ENCODE measurements at regions not wholly inside any gene's neighbourhood (a gene's known extent, or its start where the extent isn't known, plus 50 kb on each side); places are given as distances from the start of the nearest gene placed in this dataset.
"Not testable (repeated sequence)": the region's sequence is repeated elsewhere in the genome, so short reads cannot be mapped to it uniquely, and the experiment has no call there.

- DNase-seq (ENCODE audit: low read depth) = no peak
Measured at GRCh38 chr9:110093871-110094270, 114.1 kb downstream of the C9orf152 start.

DNA sequence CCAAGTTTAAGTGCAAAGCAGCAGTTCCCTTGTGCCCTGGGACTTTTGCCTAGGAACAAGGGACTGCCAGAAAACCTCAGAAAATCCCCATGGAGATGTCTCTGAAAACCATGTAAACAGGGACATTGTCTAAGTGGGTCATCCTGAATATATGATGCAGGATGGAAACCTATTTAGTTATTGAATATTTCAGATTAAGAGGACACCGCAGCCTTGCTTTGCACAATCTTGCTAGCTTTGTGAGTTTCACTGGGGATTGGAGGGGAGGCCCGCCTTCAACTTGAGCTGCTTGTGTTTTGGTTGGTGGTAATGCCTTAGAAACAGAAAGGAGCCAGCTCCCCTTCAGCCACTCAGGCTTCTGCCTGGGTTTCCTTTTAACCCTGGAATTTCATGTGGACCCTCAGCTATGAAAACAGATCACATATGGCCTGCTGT lies 112.8 kb downstream of the C9orf152 start:
- peak; percentile 58 for DNase-seq (ENCODE audit: low read depth)

- DNase-seq (ENCODE audit: low read depth) = peak; percentile 69
Measured at GRCh38 chr9:110095776-110096175, 112.2 kb downstream of the C9orf152 start.

- not testable (repeated sequence) for DNase-seq (ENCODE audit: low read depth)
Measured at GRCh38 chr9:110096674-110097073, 111.3 kb downstream of the C9orf152 start.

GRCh38 chr9:110099236-110100095 lies 108.5 kb downstream of the C9orf152 start:
- DNase-seq (ENCODE audit: low read depth) = peak; percentile 77

DNA sequence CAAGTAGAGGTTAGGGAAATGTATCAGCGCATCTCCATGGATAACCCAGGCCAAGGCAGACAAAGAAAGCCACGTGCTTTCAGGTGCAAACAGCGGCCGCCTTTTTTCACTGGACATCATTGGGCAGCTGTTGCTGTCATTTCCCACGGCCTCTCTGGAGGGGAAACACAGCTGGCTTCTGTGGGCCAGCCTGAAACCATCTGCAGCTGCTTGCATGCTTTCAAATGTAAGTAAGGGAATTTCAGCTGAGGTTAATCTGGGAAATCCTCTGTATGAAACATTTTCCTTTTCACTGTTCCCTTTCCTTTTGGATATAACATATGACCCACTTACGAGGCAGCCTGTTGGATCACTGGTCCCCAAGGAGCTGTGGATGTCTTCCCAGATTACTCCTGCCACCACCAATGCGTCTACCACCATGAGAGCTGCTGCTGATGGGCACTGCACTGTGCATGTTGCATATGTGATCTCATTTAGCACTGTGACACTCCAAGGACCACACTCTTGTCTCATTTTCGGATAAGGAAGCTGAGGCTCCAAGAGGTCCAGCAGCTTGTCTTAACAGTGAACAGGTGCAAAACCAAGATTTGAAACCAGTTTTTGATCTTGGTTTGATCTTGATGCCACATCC lies 106.3 kb downstream of the C9orf152 start:
- peak; percentile 32 for DNase-seq (ENCODE audit: low read depth)

DNA sequence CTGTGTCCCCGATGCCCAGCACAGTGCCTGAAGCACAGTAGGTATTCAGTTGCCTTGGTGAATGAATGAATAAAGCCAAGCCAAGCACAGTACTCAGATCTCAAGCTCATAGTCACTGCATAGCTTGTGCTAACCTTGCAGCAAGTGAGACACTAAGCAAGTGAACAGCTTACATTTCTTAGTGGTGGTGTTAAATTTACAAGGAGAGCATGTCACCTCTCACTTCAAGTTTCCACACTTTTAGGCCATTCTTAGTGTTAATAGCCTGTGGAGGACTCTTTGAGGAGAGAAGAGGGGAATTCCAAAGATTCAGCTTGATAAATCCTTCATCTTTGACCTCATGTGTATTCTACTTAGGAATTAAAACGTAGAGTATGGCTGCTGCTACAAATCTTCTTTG lies 104.7 kb downstream of the C9orf152 start:
- no peak for DNase-seq (ENCODE audit: low read depth)

- DNase-seq (ENCODE audit: low read depth) = no peak
Measured at GRCh38 chr9:110104261-110104809, 103.6 kb downstream of the C9orf152 start.

GRCh38 chr9:110105107-110105506 lies 102.9 kb downstream of the C9orf152 start:
- DNase-seq (ENCODE audit: low read depth) = peak; percentile 63

DNA sequence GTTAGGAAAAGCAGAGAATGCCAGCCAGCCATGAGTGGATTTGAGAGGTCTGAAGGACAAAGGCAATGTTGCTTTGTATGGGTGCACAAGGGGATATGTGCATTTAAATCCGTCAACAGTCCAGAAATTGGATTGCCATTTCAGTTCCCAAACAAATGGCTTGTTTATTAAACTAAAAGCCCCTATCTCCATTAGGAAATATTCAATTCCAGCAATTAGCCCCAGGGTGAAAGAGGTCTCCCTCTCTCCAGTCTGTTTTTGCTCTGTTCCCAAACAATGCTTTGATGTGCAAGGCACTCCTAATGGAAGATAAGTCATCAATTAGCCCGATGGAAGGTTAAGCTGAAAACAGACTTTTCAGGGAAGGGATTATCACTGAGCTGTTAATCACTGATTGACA lies 101.3 kb downstream of the C9orf152 start:
- DNase-seq (ENCODE audit: low read depth) = no peak

DNA sequence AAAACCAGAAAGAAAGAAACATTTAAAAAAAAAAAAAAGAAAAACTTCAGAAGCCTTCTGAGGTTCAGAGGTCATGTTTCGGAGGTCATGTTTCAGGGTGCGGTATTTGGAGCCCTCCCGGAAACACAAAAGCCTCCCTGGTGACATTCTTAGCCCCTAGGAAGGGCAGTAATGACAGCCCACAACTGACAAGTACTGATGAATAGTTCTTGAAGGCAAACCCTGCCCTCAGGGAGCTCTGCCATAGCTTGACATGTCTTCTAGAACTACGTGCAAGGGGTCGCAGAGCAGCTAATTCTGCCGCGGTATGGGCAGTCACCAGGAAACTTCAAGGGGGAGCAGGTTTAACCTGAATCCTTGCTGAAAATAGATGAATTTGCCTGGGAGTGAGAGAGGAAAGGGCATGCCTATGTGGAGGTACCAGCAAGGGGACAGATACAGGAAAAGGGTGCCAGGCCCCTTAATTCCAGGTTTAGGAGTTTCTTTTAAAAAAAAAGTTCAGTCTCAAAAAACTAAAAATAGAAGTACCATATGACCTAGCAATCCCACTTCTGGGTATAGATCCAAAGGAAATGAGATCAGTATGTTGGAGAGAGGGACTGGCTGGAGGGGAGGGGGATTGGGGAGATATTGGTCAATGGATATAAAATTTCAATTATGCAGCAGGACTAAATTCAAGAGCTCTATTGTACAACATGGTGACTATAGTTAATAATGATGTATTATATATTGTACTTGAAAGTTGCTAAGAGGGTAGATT lies 98.4 kb downstream of the C9orf152 start:
- peak; percentile 70 for DNase-seq (ENCODE audit: low read depth)

- no peak for DNase-seq (ENCODE audit: low read depth)
Measured at GRCh38 chr9:110110154-110110553, 97.8 kb downstream of the C9orf152 start.

DNA sequence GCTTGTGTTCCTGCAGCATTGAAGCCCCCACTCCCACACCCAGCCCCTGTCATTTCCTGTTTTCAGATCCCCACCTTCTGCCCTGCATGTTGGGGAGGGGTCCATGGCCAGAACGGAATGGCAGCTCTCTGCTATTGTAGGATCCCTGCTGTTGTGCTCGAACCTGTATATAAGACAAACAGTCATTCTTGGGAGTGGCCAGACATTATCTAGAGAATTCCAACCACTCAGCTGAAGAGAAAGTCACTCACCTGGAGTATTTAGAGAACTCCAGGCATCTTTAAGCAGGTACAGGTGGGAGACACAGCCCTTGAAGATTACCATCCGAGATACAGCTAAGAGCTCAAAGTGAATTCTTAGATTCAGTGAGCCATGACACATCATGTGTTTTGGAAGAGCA lies 96.1 kb downstream of the C9orf152 start:
- DNase-seq (ENCODE audit: low read depth) = no peak

GRCh38 chr9:110112792-110113191 lies 95.2 kb downstream of the C9orf152 start:
- no peak for DNase-seq (ENCODE audit: low read depth)

DNA sequence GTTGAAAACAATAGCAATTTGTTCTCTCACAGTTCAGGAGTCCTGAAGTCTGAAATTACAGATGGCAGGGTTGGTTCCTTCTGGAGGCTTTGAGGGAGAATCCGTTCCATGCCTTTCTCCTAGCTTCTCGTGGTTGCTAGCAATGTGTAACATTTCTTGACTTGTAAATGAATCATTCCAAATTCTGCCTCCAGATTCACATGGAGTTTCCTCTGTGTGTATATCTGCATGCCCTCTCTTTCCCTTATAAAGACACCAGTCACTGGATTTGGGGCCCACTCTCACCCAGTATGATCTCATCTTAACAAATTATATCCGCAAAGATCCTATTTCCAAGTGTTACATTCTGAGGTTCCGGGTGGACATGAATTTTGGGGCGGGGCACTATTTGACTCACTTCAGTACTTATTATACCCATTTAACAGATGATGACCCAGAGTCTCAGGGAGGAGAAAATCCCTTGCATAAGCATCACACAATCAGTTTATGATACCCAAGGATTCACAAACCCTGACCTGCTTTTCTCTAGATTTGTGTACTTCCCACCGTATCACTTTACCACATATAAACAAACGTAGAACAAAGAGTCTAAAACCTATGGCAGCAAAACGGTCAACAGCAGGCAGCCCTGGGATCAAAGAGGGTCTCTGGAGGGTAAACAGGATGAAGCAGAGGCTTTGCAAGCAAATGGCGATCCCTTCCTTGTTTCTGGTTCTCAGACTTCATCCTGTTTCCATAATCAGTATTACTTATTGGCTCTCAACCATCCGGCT lies 93.7 kb downstream of the C9orf152 start:
- DNase-seq (ENCODE audit: low read depth) = no peak

DNA sequence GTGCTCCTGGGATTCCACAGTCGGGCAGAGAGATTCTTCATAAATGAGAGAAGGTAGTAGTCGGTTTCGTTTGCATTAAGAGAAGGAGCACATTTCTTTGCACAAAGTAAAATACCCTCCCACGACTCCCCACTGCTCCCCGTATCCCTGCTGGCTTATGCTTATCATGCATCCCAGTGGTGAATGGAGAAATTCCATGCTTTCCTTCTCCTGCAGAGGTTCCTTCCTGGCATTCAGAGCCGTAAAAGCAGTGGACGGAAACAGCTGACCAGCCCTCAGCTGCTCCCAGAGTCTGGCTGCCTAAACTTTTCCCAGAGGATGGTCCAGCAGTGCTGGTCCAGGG lies 93.1 kb downstream of the C9orf152 start:
- no peak for DNase-seq (ENCODE audit: low read depth)

- peak; percentile 82 for DNase-seq (ENCODE audit: low read depth)
Measured at GRCh38 chr9:110115341-110115820, 92.6 kb downstream of the C9orf152 start.

DNA sequence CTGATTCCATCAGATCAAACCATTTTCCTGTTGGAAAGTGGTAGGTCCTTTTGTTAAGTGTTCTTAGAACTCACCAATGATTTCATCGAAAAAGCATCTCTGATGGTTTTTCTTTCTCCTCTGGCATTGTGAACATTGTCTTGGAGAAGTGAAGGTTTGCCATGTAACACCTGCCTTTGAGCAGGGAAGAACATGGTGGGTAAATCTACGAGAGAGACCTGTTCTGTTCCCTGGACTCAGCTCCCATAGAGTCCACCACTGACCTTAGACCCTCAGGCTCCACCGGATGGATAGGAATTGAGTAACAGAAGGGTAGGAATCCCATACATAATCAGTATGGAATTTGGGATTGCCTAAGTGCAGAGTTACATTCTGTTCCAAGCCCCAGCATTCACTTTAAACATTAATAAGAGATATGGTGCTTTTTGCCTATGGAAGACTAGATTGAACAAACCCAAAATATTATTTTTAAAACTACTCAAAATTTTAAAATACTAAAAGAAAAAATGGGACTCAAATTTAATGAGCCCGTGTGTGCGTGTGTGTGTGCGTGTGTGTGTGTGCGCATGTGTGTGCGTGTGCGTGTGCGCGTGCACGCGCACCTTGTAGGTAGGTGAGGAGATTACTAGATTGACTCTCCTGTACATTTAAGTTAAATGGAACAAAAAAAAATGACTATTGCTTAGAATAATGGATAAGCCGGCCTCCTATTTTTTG lies 92.0 kb downstream of the C9orf152 start:
- peak; percentile 84 for DNase-seq (ENCODE audit: low read depth)

GRCh38 chr9:110116543-110116885 lies 91.4 kb downstream of the C9orf152 start:
- DNase-seq (ENCODE audit: low read depth) = peak; percentile 97

GRCh38 chr9:110121170-110121569 lies 86.8 kb downstream of the C9orf152 start:
- DNase-seq (ENCODE audit: low read depth) = no peak
